ENCODE measurements at regions not wholly inside any gene's neighbourhood (a gene's known extent, or its start where the extent isn't known, plus 50 kb on each side); places are given as distances from the start of the nearest gene placed in this dataset.
"Not testable (repeated sequence)": the region's sequence is repeated elsewhere in the genome, so short reads cannot be mapped to it uniquely, and the experiment has no call there.

- no peak for DNase-seq (ENCODE audit: low read depth in 2 of 2)
Observed at GRCh38 chr15:26126070-26126469, 262.9 kb upstream of the ATP10A start.

GRCh38 chr15:26125664-26126063 lies 262.5 kb upstream of the ATP10A start:
- DNase-seq (ENCODE audit: low read depth in 2 of 2): no peak

- DNase-seq (ENCODE audit: low read depth in 2 of 2): no peak
Observed at GRCh38 chr15:26119322-26119721, 256.2 kb upstream of the ATP10A start.

- no peak for DNase-seq (ENCODE audit: low read depth in 2 of 2)
Observed at GRCh38 chr15:26115229-26115943, 252.3 kb upstream of the ATP10A start.

- not testable (repeated sequence) for DNase-seq (ENCODE audit: low read depth in 2 of 2)
Observed at GRCh38 chr15:26114128-26114527, 251.0 kb upstream of the ATP10A start.

GRCh38 chr15:26113296-26113695 lies 250.2 kb upstream of the ATP10A start:
- no peak for DNase-seq (ENCODE audit: low read depth in 2 of 2)

GRCh38 chr15:26109203-26109602 lies 246.1 kb upstream of the ATP10A start:
- no peak for DNase-seq (ENCODE audit: low read depth in 2 of 2)

- no peak for DNase-seq (ENCODE audit: low read depth in 2 of 2)
Observed at GRCh38 chr15:26106556-26106955, 243.4 kb upstream of the ATP10A start.

GRCh38 chr15:26103002-26103404 lies 239.9 kb upstream of the ATP10A start:
- no peak for DNase-seq (ENCODE audit: low read depth in 2 of 2)

- DNase-seq (ENCODE audit: low read depth in 2 of 2): no peak
Observed at GRCh38 chr15:26102365-26102764, 239.2 kb upstream of the ATP10A start.

- DNase-seq (ENCODE audit: low read depth in 2 of 2): no peak
Observed at GRCh38 chr15:26101443-26101842, 238.3 kb upstream of the ATP10A start.

GRCh38 chr15:26098801-26099200 lies 235.7 kb upstream of the ATP10A start:
- no peak for DNase-seq (ENCODE audit: low read depth in 2 of 2)

- DNase-seq (ENCODE audit: low read depth in 2 of 2): no peak
Observed at GRCh38 chr15:26097216-26097615, 234.1 kb upstream of the ATP10A start.

- DNase-seq (ENCODE audit: low read depth in 2 of 2): no peak
Observed at GRCh38 chr15:26096581-26096980, 233.5 kb upstream of the ATP10A start.

GRCh38 chr15:26095710-26096330 lies 232.7 kb upstream of the ATP10A start:
- no peak for DNase-seq (ENCODE audit: low read depth in 2 of 2)

GRCh38 chr15:26091184-26091583 lies 228.1 kb upstream of the ATP10A start:
- DNase-seq (ENCODE audit: low read depth in 2 of 2): no peak

GRCh38 chr15:26087881-26088280 lies 224.8 kb upstream of the ATP10A start:
- DNase-seq (ENCODE audit: low read depth in 2 of 2): no peak

GRCh38 chr15:26087395-26087794 lies 224.3 kb upstream of the ATP10A start:
- DNase-seq (ENCODE audit: low read depth in 2 of 2): no peak

GRCh38 chr15:26084771-26085170 lies 221.6 kb upstream of the ATP10A start:
- no peak for DNase-seq (ENCODE audit: low read depth in 2 of 2)

GRCh38 chr15:26083896-26084295 lies 220.8 kb upstream of the ATP10A start:
- no peak for DNase-seq (ENCODE audit: low read depth in 2 of 2)

- DNase-seq (ENCODE audit: low read depth in 2 of 2): no peak
Observed at GRCh38 chr15:26083457-26083856, 220.3 kb upstream of the ATP10A start.

GRCh38 chr15:26082221-26083109 lies 219.3 kb upstream of the ATP10A start:
- peak; percentile 86 to 90 for DNase-seq (ENCODE audit: low read depth in 2 of 2)

Data from stimulated activated CD8-positive, alpha-beta memory T cell treated with anti-CD3 and anti-CD28 coated beads, Interleukin-15, amount 100 ng/mL, for 4 hours (primary cell).